ENCODE measurements at regions not wholly inside any gene's neighbourhood (a gene's known extent, or its start where the extent isn't known, plus 50 kb on each side); places are given as distances from the start of the nearest gene placed in this dataset.

- no peaks in the 10 kb centered on the region for H3K36me3 ChIP-seq (ENCODE audit: control insufficient read depth in 4 of 4, insufficient read depth in 4 of 4, low read length in 4 of 4)
- H3K9ac ChIP-seq (ENCODE audit: insufficient read depth in 1 of 2, low read length in 2 of 2) = no peak overlapping the region
- peaks cover 0 to 12% (median 0%) of the 10 kb centered on the region in 5 donors for H3K4me1 ChIP-seq (ENCODE audit: control insufficient read depth in 5 of 5, insufficient read depth in 5 of 5, low read length in 5 of 5)
- peaks cover 0 to 2% (median 0%) of the 10 kb centered on the region in 4 donors for H3K9me3 ChIP-seq (ENCODE audit: control insufficient read depth in 4 of 4, insufficient read depth in 3 of 4, low read length in 3 of 4)
- H3K4me3 ChIP-seq = no peak overlapping the region
- ATAC-seq (ENCODE audit: insufficient read depth, low FRiP score) = no peak
- no peak for TF ChIP-seq CTCF (IDR thresholded peaks at IDR 0.05; ENCODE audit: control extremely low read depth, extremely low read depth)
- DNase-seq = no peak
- H3K27ac ChIP-seq (ENCODE audit: low read depth in 1 of 2, low read length in 1 of 2) = no peak overlapping the region
- 85 to 87% methylated on average over 8 of the region's 8 CpGs for WGBS, 2 donors
- no peaks in the 10 kb centered on the region for H3K27me3 ChIP-seq (ENCODE audit: control insufficient read depth in 3 of 3, insufficient read depth in 3 of 3, low read length in 2 of 3)
Observed at GRCh38 chr7:117995850-117996650, 122.8 kb upstream of the CTTNBP2 start.

GRCh38 chr7:117997862-117998825 lies 124.9 kb upstream of the CTTNBP2 start:
- 71 to 80% methylated on average over 7 of the region's 7 CpGs for WGBS, 2 donors

GRCh38 chr7:118000480-118001202 lies 127.4 kb upstream of the CTTNBP2 start:
- Histone ChIP-seq H3K9me3 (ENCODE audit: control insufficient read depth in 4 of 4, insufficient read depth in 3 of 4, low read length in 3 of 4) (peaks cover 0 to 2% (median 0%) of the 10 kb centered on the region in 4 donors), H3K4me1 (ENCODE audit: control insufficient read depth in 5 of 5, insufficient read depth in 5 of 5, low read length in 5 of 5) (peaks cover 0 to 12% (median 0%) of the 10 kb centered on the region in 5 donors), H3K36me3 (ENCODE audit: control insufficient read depth in 4 of 4, insufficient read depth in 4 of 4, low read length in 4 of 4) (no peaks in the 10 kb centered on the region), H3K9ac (ENCODE audit: insufficient read depth in 1 of 2, low read length in 2 of 2) (no peak overlapping the region), H3K4me3 (no peak overlapping the region), H3K27me3 (ENCODE audit: control insufficient read depth in 3 of 3, insufficient read depth in 3 of 3, low read length in 2 of 3) (no peaks in the 10 kb centered on the region), H3K27ac (ENCODE audit: low read depth in 1 of 2, low read length in 1 of 2) (no peak overlapping the region)
- WGBS, 2 donors = 83 to 88% methylated on average over 6 of the region's 6 CpGs
- no peak for TF ChIP-seq CTCF (IDR thresholded peaks at IDR 0.05; ENCODE audit: control extremely low read depth, extremely low read depth)
- ATAC-seq (ENCODE audit: insufficient read depth, low FRiP score) = no peak
- no peak for DNase-seq

More at GRCh38 chr7:117997862-117998825, 124.9 kb upstream of the CTTNBP2 start:
- no peaks in the 10 kb centered on the region for H3K27me3 ChIP-seq (ENCODE audit: control insufficient read depth in 3 of 3, insufficient read depth in 3 of 3, low read length in 2 of 3)
- ATAC-seq (ENCODE audit: insufficient read depth, low FRiP score) = no peak
- H3K4me1 ChIP-seq (ENCODE audit: control insufficient read depth in 5 of 5, insufficient read depth in 5 of 5, low read length in 5 of 5) = peaks cover 0 to 12% (median 0%) of the 10 kb centered on the region in 5 donors
- H3K27ac ChIP-seq (ENCODE audit: low read depth in 1 of 2, low read length in 1 of 2) = no peak overlapping the region
- no peak overlapping the region for H3K4me3 ChIP-seq
- no peak for TF ChIP-seq CTCF (IDR thresholded peaks at IDR 0.05; ENCODE audit: control extremely low read depth, extremely low read depth)
- peaks cover 0 to 2% (median 0%) of the 10 kb centered on the region in 4 donors for H3K9me3 ChIP-seq (ENCODE audit: control insufficient read depth in 4 of 4, insufficient read depth in 3 of 4, low read length in 3 of 4)
- no peaks in the 10 kb centered on the region for H3K36me3 ChIP-seq (ENCODE audit: control insufficient read depth in 4 of 4, insufficient read depth in 4 of 4, low read length in 4 of 4)
- H3K9ac ChIP-seq (ENCODE audit: insufficient read depth in 1 of 2, low read length in 2 of 2) = no peak overlapping the region
- no peak for DNase-seq

All from lung (tissue), 11 donors.